ENCODE measurements at regions not wholly inside any gene's neighbourhood (a gene's known extent, or its start where the extent isn't known, plus 50 kb on each side); places are given as distances from the start of the nearest gene placed in this dataset.

DNA sequence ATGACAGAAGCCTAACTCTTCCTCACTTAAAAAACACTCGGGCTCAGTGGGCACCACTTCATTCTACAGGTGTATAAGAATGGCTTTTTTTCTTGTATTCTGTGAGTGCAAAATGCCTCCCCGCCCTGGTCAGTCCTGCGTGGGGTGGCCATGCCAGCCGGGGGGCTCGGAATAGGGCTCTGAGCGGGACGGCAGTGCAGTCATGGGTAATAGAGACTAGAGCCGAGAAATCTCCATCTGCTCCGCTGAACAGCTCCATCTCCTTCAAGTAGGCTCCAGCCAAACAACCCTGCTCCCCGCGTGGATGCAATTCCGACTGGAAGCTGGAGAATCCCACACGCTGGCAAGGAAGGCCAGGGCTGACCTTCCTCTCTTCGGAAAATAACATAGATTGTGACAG is 317.0 kb upstream of the IRX4 start:
- DNase-seq, result no peak

DNA sequence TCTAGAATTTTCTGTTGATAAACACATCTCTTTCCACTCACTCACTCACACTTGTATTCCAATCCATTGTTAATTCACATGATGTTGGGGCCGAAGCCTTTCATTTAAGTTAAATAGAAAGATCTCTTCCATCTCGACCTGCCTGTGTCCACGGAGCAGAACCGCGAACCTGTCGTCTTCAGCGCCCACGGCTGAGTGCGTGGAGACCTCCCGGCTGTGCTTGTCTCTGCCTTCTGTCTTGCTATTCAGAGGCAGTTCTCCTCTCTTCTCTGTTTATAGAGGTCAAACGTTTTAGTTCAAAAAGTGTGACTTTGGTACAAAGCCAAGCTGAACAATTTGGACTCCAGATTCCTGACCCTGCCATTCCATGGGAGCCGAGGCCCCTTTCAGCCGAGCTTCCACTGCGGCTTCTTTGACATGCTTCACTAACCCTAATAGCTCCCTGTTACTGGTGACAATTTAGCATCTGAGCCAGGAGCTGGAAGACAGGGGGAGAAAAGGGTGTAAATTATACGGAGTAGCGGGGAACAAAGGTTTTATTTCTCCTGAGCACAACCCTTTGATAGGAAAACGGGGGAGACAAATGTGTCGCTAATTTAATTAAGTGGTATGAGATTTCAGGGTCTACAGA is 314.4 kb upstream of the IRX4 start:
- DNase-seq, result no peak

DNA sequence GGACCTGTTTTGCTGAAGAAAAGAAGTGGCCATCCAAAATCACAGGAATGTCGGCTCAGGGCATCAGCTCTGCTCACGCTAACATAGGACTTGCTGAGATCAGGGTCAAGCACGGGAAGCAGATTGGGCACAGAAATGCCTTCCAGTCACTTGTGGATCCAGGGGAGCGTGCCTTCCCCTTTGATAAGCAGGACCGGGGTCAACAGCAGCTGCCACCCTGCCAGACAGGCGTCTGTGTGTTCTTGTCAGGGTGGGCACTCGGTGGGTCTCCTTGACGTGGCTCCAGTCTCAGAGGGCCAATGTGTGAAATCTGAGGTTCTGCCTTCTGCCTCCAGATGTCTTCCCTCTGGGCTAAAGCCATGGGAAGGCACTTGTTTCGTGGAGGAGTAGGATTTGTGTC is 313.7 kb upstream of the IRX4 start:
- DNase-seq, result no peak

DNA sequence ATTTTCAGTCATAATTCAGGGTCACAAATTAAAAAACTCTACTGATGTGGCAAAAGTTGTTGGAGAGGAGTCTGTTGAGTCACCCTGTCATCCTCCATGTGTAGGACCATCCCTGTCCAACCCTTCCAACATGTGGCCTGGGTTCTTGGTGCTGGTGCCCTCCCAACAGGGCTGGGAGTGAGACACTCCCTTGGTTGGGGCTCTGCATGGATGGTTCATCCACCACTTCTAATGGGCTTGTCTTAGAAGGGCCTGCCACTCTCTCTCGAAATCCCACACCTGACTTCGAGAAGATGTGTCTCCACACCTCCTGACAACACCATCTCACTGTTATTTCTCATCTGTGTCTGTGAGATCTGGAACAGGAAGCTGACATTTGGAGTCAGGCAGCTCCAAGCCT is 312.2 kb upstream of the IRX4 start:
- no peak for DNase-seq

DNA sequence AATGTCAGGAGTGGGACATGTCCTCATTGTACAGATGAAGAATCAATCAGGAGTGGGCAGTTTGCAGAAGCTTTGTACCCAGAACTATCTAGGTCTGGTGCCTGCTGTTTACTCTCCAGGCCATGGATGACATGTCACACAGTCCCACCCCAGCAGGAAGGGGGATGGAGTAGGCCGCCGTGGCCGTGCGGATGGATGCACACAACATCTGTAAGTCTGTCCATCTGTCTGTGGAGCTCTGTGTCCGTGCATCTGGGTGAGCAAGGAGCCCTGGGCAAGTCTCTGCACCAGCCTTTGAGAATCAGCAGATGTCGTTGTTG is 311.5 kb upstream of the IRX4 start:
- no peak for DNase-seq

DNA sequence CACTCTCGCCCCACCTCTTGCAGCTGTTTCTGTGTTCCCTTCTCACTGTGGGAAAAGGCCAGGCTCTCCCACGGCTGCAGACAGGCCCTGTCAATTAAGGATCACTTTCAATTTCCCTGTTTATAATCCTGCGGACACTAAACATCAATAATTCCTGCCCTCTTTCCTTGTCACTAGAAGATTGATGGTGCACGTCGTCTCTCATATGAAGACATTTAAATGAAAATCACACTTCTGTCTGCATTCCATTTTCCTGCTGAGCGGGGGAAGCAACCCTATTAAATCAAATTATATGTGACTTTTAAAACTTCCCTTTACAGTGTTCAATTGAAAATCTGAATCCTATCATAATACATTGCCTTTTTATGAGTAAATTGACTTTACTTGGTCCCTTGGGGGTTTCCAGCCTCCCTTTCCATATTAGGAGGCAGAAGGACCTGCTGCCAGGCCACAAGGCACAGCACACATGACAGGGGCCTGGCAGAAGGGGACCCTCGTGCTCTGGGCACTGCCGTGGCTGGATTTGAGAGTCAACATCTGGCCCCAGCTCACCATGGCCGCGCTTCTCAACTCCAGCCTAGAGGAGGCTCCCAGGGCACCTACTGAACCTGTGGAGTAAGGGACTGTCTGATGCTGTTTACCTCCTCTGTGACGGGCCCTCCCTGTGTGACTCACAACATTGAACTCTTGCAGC is 311.0 kb upstream of the IRX4 start:
- DNase-seq, result no peak

DNA sequence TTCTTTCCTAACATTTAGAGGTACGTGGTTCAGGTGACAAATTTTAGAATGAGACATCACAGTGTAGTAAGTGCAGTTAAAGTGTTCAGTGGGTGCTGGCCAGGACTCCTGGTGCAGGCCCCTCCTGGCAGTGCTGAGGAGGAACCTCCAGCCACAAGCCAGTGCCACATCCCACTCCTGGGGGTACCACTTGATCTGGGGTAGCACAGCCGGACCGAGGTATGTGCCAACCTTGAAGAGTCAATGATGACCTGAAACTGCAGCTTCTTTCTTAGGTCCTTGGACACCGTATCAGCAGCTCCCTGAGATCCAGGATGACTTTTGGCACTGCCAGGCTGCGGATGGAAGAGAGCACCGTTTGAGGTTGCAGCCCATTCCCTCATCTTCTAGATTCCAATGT is 310.4 kb upstream of the IRX4 start:
- no peak for DNase-seq

DNA sequence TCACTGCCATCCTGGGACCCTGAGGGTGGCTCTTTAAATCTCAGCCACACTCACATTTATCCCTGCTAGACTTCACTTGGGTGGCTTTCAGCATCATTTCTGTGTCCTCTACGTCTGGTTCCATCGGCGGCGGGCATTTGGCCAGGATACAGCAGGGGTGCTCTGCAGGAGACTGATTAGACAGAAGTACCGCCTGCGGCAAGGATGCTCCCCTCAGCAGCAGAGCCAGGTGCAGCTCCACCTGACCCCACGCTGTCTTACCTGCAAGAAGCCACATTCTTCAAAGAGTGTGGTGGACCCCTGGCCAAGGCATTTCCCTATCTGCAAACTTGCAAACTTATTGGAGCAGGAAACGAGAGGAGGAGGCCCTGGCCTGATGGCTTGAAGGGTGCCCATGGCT is 309.8 kb upstream of the IRX4 start:
- no peak for DNase-seq

DNA sequence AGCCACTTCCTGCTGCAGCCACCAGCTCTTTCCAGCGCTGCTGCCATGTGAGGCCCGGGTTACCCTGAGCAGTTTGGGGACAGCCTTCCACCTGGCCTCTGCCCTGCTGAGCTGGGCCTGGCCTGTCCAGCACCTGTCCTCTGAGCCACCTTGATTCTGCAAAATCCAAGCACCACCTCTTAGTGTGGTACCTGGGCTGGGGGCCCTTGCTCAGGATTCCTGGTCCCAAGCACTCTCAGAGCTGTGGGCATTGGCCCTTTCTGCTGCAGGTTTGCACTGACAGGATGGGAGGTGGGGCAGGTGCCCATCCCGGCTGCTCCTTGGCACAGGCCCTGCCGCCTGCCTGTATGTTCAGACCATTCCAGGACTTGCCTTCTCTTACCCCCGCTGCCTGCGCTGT is 309.2 kb upstream of the IRX4 start:
- no peak for DNase-seq

DNA sequence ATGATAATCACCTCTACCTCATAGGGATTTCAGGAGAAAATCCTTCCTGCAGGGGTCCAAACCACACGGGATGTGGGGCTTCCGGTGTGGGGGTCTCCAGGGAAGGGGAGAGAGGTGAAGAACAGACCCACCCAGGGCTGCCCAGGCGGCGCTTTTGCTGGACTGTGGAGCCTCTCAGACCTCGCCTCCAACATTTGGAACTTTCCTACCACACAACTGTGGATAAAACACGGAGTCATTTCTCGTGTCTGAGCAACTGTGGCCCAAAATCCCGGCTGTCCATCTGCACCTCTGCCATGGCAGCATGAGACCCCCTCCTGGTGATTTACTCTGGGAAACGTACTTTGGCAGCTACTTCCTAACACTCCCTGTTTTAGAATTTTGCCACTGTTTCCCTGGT is 307.8 kb upstream of the IRX4 start:
- no peak for DNase-seq

DNA sequence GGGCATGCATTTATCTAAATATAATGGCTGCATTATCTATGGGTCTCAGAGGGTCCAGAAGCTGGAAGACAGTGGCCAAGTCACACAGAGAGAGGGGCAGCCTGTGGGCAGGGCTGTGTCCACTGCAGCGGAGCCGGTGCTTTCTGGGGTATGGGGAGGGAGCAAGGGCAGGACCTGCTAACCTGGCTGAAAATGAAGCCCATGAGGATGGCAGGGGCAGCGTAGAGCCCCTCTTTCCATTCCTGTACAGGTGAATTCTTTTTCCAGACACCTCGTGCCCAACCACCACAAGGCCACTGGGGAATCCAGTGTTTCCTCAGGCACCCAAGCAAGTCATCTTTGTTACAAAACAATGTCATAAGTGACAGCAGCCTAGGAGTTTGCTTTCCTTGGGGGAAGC is 305.9 kb upstream of the IRX4 start:
- DNase-seq, result no peak

DNA sequence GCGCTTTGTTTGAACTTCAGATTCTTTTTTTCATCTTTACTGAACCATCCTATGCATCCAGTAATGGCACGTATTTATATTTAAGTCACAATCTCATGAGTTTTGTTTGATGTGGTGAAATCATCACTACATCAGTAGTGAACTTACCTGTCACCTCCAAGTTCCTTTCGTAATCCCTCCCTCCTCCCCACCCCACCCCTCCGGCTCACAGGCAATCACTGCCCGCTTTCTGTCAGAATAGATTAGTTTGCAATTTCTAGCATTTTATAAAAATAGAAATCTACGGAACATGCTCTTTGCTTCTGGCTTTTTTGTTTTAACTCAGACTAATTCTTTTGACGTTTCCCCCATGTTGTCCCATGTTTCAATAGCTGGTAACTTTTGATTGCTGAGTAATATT is 305.4 kb upstream of the IRX4 start:
- DNase-seq, result no peak

DNA sequence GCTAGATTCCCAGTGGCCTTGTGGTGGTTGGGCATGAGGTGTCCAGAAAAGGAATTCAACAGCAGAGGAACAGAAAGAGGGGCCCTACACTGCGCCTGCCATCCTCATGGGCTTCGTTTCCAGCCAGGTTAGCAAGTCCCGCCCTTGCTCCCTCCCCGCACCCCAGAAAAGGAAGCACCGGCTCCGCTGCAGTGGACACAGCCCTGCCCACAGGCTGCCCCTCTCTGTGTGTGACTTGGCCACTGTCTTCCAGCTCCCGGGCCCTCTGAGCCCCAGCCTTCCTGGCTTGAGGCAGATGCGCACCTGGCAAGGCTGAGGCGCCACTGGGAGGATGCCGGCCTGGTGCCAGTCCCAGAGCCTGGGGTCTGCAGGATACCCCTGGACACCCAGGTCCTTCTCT is 305.0 kb upstream of the IRX4 start:
- DNase-seq, result no peak

DNA sequence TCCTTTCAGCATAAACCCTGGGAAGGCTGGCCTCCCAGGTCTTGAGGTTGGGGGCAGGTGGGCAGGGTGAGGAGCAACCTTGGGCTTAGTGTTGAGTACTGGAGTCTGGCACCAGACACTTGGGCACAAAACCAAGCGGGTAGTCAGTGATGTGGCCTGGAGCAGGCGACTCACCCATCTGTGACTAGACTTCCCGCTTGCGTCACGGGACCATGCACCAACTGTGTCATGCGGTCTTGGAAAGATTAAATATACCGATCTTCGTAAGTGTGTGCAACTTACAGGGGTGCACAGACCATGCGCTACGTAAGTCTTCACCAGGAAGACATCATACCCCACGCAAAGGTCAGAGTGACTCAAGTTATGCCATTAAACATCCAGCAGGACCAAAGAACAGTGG is 304.4 kb upstream of the IRX4 start:
- DNase-seq, result no peak

DNA sequence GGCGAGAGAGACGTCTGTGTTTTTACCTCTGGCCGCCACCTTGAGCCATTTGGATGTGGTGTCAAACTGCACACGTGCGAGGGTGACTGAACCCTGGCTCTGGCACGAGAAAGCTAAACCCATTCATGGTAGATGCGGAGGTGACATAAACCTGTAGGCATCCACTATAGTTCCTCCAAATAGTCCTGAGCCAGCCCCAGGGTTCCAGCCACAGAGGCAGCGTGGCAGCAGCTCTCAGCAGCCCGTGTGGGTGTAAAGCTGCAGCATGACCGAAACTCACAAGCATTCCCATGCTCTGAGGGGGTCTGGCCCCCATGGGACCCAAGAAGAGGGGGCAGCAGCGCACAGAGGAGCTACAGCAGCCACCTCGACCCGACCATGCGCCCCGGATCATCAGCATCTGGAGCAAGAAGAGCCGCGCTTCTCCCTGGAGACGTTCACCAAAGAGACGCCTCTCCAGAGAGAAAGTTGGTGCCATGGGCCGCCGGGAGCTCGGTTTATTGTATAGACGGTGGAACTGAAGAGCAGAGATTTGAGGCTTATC is 303.8 kb upstream of the IRX4 start:
- DNase-seq, result no peak

DNA sequence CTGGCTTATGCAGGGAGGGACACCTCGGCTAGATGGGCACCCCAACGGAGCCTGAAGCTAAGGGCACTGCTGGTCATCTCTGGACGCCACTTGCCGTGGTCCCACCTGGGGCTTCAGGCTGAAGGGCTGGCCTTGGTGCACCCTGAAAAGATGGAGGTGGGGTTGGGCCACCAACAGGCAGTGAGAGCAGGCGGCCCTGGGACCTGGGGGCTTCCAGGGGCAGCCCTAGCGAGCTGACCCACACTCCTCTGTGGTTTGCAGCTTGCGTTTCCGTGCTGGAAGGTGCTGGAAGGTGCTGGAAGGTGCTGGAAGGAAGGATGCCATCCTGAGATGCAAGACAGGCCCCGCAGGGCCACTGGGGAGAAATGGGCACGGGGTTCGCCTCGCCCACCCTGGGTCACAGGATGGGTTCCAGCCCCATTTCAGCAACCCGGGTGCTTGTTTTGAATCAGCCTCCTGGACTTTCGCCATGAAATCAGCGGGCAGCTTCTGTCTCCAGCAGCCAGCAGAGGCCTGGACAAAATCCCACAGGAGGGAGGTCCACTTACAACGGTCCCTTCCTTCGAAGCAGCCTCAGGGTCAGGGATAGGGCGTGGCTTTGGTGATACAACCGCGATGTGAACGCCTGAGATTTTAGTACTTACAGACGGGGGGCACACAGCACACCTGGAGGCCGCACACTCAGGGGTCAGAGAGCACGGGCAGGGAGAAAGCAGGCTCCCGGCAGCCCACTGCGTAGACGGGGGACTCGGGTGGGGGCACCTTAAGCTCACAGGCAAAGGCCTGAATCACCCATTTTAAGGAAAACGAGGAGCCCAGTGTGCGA is 303.1 kb upstream of the IRX4 start:
- DNase-seq, result no peak

DNA sequence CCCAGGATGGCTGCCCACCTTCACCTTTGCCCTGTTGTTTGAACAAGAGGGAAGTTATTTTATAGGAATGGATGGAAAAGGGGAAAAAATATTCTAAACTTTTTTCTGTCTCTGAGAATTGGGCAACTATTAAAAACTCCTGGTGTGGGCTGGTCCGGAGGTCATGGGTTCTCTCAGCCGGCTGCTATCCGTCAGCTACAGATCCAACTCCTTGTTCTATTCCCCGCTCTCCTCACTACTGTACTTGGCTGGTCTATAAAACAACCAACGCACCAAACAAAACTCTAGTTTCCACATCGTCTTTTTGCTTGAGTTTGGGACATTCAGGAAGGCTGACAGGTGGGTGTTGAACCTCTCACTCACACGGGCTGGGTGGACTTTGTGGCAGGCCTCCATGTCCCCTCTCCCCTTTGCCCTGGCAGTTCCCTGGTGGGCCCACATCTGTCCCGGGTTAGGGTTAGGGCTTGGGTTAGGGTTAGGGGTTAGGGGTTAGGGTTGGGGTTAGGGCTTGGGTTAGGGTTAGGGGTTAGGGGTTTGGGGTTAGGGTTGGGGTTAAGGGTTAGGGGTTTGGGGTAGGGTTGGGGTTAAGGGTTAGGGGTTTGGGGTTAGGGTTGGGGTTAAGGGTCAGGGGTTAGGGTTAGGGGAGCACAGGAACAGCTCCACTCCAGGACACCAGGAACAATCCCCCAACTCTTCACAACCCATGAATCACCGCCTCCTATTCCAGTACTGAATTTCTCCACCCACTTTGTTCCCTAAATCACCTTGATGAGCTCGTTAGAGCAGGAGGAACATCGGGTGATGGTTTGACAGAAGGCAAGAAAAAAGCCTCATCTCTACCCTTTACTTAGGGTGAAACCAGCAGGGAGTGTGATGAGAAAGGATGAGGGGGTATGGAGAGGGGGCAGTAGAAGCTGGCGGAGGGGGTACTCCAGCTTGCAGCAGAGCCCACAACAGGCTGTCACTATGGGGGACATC is 302.1 kb upstream of the IRX4 start:
- DNase-seq, result no peak

DNA sequence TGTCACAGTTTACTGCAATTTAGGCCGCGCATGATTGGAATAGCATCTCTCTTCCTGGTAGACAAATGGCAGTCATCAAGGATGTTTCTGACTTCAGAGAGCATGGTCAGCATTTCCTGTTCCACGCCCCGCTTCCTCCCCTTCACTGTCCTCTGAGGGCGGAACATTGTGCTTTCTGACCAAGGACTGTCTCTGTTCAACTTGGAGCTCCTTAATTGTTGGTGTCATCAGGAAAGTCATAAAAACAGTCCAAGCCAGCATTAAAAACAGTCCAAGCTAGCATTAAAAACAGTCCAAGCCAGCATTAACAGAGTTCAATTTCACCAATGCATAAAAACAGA is 301.3 kb upstream of the IRX4 start:
- DNase-seq, result no peak

DNA sequence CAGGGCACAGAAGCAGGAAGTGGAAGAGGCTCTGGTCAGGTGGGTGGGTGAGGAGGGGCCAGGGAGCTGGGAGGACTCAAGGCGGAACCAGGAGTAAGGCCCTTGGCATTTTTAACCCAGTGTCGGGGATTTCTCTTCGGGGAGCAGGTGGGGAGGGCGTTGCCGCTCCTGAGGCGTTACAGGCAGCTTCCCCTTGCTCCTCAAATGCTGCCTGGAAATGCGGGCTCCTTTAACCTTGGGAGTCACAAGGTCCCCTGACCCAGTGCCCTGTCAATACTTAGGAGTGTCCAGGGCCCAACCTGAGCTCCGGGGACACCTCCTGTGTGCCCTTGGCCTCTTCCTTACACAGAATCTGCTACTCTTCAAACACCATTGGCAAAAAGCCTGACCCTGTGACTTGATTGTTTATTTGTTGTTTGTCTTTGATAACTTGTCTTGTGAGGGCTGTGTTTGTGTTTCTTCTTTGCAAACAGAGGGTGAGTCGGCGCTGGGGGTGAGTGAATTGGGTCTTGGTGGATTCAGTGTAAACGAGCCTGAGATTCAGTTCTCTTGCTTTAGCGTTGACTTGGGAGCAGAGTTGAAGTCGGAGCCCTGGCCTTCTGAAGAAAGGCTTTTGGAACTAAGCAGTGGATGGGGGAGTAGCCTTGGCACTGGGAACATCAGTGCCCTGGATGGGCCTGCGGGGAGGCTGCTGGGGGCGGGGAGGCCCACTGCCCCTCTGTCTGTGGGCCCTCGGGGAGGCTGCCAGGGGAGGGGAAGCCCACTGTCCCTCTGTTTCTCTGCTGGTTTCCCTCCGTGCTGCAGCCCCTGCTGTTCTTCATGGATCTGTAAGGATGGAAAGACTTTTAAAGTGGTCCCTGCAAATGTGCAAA is 300.7 kb upstream of the IRX4 start:
- DNase-seq, result no peak

DNA sequence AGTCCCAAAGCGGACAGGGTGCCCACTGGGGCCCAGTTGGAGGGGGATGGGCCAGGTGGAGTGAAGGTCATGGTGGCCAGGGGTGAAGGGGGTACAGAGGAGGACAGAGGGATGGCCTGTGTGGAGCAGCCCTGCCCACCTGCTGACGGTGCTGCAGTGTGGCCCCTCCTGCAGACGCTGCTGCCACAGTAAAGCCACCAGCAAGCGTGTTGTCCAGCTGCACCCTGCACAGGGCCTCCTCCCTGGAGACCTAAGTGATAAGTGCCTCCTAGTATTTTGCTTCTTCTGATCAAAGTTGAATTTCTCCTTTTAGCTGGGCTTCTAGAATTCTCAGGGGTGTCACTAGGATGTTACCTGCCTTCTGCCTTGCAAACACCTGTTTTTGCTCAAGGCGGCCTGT is 299.3 kb upstream of the IRX4 start:
- no peak for DNase-seq

DNA sequence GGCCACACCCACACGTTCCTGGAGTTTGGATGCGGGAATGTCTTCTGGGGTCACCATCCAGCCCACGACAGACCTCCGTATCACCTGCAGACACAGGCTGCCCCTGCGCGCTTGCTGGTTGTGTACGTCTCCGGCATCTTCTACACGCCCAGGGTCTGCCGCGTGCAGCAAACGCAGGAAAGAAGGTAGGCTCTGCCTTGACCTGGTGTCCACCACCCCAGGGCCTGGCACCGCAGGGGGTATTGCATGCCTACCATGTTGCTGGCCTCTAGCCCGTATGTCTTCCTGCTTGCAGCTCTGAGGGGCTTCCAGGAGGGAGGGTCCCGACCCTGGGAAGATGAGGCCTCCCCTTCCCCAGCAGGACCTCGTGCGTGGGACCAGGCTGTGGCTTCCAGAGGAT is 298.8 kb upstream of the IRX4 start:
- no peak for DNase-seq

DNA sequence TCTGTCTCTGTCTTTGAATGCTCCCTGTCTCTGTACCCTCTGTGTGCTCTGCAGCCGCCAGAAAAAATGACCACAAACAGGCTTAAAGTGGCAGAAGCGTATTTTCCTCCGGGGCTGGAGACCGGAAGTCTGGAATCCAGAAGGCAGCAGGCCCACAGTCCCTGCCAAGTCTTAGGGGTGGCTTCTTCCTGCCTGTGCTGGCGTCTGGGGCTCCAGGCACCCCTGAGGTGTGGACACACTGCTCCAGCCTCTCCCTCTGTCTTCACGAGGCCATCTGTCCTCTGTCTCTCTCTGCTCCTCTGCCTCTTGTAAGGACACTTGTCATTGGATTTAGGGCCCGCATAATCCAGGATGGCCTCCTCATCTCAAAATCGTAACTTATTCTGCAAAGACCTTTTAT is 298.4 kb upstream of the IRX4 start:
- no peak for DNase-seq
